K562 (cell line): ENCODE measurements at regions not wholly inside any gene's neighbourhood (a gene's known extent, or its start where the extent isn't known, plus 50 kb on each side); places are given as distances from the start of the nearest gene placed in this dataset.

Source experiments
- ATAC-seq: fragments of 200-7000 bp; cut with Tn5 transposase; 3 replicates; pipeline ENCODE4 v1.9.1; 2020; ENCODE audit warnings: moderate library complexity
- BruUV-seq: library from RNA; stranded (reverse); fragments of 400-500 nt; replicated peaks from 2 replicates; lab custom pipeline; 2021; lab: Mats Ljungman, UMichigan
- CTCF ChIA-PET: fragments of 300-600 bp; formaldehyde crosslinking; extraction: SDS; loops from one replicate; lab custom pipeline; 2021; ENCODE audit warnings: low intra/inter-chr PET ratio; lab: Yijun Ruan, JAX
- POLR2A ChIA-PET: fragments of 300-600, 350-650 bp; sonication (Branson Sonifier 250); formaldehyde crosslinking; extraction: SDS; loops from one replicate; lab custom pipeline; 2021; ENCODE audit warnings: antibody characterized with exemption, inconsistent platforms; lab: Yijun Ruan, JAX
- DNase-seq, 4 experiments: peaks; one replicate each; pipeline versions ENCODE4 v3.0.0 to v3.0.0-alpha.2; 2011 to 2018; ENCODE audit warnings: low spot score in 3 of 4, mixed read lengths in 3 of 4; ENCODE audit errors: extremely low read depth in 1 of 4
- FAIRE-seq: peaks from 2 replicates; lab custom pipeline; 2011; peaks lifted over from hg19 to GRCh38; lab: Jason Lieb, UNC
- H2AFZ ChIP-seq: 2 replicates; pipeline ENCODE4 v1.6.0; 2011; ENCODE audit warnings: low read depth, low read length, control low read depth, inconsistent platforms
- H3K27ac ChIP-seq: fragments of 200-600 bp; 3 replicates; pipeline ENCODE4 v1.8.0; 2011; ENCODE audit warnings: low read depth, mild to moderate bottlenecking, control low read depth, inconsistent platforms, low read length, moderate library complexity, mixed read lengths; ENCODE audit errors: extremely low read depth
- H3K27me3 ChIP-seq, 2 experiments: fragments of 300-600 bp in 1 of 2; 2 replicates in 1 of 2; 3 replicates in 1 of 2; pipeline versions ENCODE4 v1.6.0 to v1.8.0; 2011; ENCODE audit warnings: inconsistent platforms in 2 of 2, low read length in 2 of 2, mild to moderate bottlenecking in 1 of 2, mixed read lengths in 1 of 2, moderate library complexity in 1 of 2; ENCODE audit not compliant: control insufficient read depth in 2 of 2, insufficient read depth in 2 of 2
- H3K36me3 ChIP-seq: fragments of 300-600 bp; 3 replicates; pipeline ENCODE4 v1.8.0; 2011; ENCODE audit warnings: mild to moderate bottlenecking, low read length, inconsistent platforms; ENCODE audit not compliant: control insufficient read depth, insufficient read depth
- H3K4me1 ChIP-seq, 2 experiments: fragments of 200-600 bp in 1 of 2; replicated peaks in 1 of 2; 2 replicates in 1 of 2; 3 replicates in 1 of 2; pipeline versions ENCODE4 v1.5.1 to v1.8.0; 2011; ENCODE audit warnings: inconsistent platforms in 2 of 2, low read length in 2 of 2, mild to moderate bottlenecking in 1 of 2, mixed read lengths in 1 of 2, moderate library complexity in 1 of 2; ENCODE audit not compliant: control insufficient read depth in 2 of 2, insufficient read depth in 2 of 2
- H3K4me2 ChIP-seq: 2 replicates; pipeline ENCODE4 v1.6.1; 2011; ENCODE audit warnings: low read length, control low read depth, inconsistent platforms, mixed read lengths; ENCODE audit not compliant: insufficient read depth
- H3K4me3 ChIP-seq: fragments of 200-600 bp; sonication (generic), shearing (Covaris generic); 2 replicates; pipeline ENCODE4 v1.5.1; 2016; ENCODE audit warnings: control low read depth, inconsistent platforms
- H3K79me2 ChIP-seq: fragments of 200-600 bp; 3 replicates; pipeline ENCODE4 v1.8.0; 2011; ENCODE audit warnings: low read length, inconsistent platforms; ENCODE audit not compliant: control insufficient read depth, insufficient read depth
- H3K9ac ChIP-seq, 2 experiments: 2 replicates each; pipeline versions ENCODE4 v1.6.0 to v1.6.1; 2011; ENCODE audit warnings: low read depth in 2 of 2, low read length in 2 of 2, control low read depth in 1 of 2, inconsistent platforms in 1 of 2, mild to moderate bottlenecking in 1 of 2, mixed read lengths in 1 of 2; ENCODE audit not compliant: insufficient read depth in 1 of 2
- H3K9me1 ChIP-seq: one replicate; pipeline ENCODE4 v1.6.0; 2011; ENCODE audit warnings: inconsistent platforms, mild to moderate bottlenecking, low read length, moderate library complexity; ENCODE audit not compliant: control insufficient read depth, insufficient read depth
- H3K9me3 ChIP-seq: replicated peaks from 2 replicates; pipeline ENCODE4 v1.5.1; 2011; ENCODE audit warnings: low read depth, low read length, inconsistent platforms; ENCODE audit not compliant: control insufficient read depth, insufficient read depth
- H4K20me1 ChIP-seq: replicated peaks from 2 replicates; pipeline ENCODE4 v1.6.1; 2011; ENCODE audit warnings: low read length, inconsistent platforms, mixed read lengths; ENCODE audit not compliant: control insufficient read depth, insufficient read depth
- ARNT ChIP-seq, 2 experiments: fragments of 450-650 bp; IDR thresholded peaks; 2 replicates each; pipeline ENCODE4 v1.6.1; 2016; ENCODE audit warnings: mild to moderate bottlenecking in 1 of 2
- CUX1 ChIP-seq: fragments of 200-800 bp; sonication (Bioruptor generic); IDR thresholded peaks from 2 replicates; pipeline ENCODE4 v1.6.1; 2016; ENCODE audit warnings: missing genetic modification characterization, missing compliant biosample characterization
- DMBX1 ChIP-seq: fragments of 250-450 bp; sonication (Bioruptor Pico); IDR thresholded peaks from 2 replicates; pipeline ENCODE4 v1.8.0; 2022; ENCODE audit warnings: inconsistent platforms, mild to moderate bottlenecking, moderate library complexity, borderline replicate concordance
- MCM5 ChIP-seq: fragments of 450-650 bp; IDR thresholded peaks from 2 replicates; pipeline ENCODE4 v1.6.1; 2016; ENCODE audit warnings: low read depth
- MEF2D ChIP-seq: conservative IDR thresholded peaks from 2 replicates; pipeline ENCODE4 v1.6.1; 2016; ENCODE audit warnings: low read depth, missing genetic modification characterization, missing compliant biosample characterization
- SAFB2 ChIP-seq: fragments of 200-400 bp; formaldehyde crosslinking; IDR thresholded peaks from 2 replicates; pipeline ENCODE4 v1.6.1; 2018; ENCODE audit warnings: borderline replicate concordance, low read length, low read depth, moderate library complexity; ENCODE audit not compliant: severe bottlenecking
- THAP7 ChIP-seq: fragments of 250-450 bp; sonication (Bioruptor Pico); IDR thresholded peaks from 2 replicates; pipeline ENCODE4 v1.5.0; 2021
- THRAP3 ChIP-seq: fragments of 450-650 bp; IDR thresholded peaks from 2 replicates; pipeline ENCODE4 v1.6.1; 2016; ENCODE audit warnings: mild to moderate bottlenecking, inconsistent platforms, borderline replicate concordance
- YBX1 ChIP-seq: fragments of 450-650 bp; IDR thresholded peaks from 2 replicates; pipeline ENCODE4 v1.7.1; 2016; ENCODE audit warnings: mild to moderate bottlenecking
- ZFP30 ChIP-seq: fragments of 250-450 bp; sonication (Bioruptor Pico); IDR thresholded peaks from 2 replicates; pipeline ENCODE4 v1.8.0; 2022; ENCODE audit warnings: moderate library complexity, mild to moderate bottlenecking, inconsistent platforms, borderline replicate concordance
- ZNF133 ChIP-seq: fragments of 250-450 bp; sonication (Bioruptor Pico); IDR thresholded peaks from 2 replicates; pipeline ENCODE4 v1.4.0; 2020; ENCODE audit warnings: mild to moderate bottlenecking
- ZNF444 ChIP-seq: fragments of 250-450 bp; sonication (Bioruptor Pico); IDR thresholded peaks from 2 replicates; pipeline ENCODE4 v1.4.0; 2020; ENCODE audit warnings: mild to moderate bottlenecking, moderate library complexity
- in situ Hi-C: fragments of 300-500 bp; cut with MboI; formaldehyde crosslinking; loops from 4 replicates; pipeline ENCODE4 v1.15.0; 2018; ENCODE audit warnings: inconsistent platforms, mixed read lengths
- intact Hi-C: fragments of 100-400 bp; cut with micrococcal nuclease; formaldehyde crosslinking; loops from 2 replicates; pipeline ENCODE4 v1.14.2; 2022

DNA sequence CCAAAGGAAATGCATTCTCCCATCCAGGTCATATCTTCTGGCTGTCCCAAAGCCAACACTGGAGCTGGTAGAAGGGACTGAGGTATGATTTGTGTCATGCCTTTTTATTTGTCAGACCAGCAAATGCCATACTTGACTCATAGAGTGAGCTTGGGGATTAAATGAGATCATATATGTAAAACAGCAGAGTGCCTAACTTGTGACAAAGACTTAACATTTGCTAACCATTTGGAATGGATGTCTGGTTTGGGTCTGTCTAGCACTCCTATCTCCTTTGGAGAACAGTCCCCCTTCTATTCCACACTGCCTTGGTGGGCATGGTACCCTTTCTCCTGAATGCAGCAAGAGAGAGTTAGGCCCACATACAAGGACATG, 128.5 kb upstream of the LGALSL start:
- intact Hi-C loops, result no loop called here
- TF ChIP-seq THAP7, result no peak
- no peak for TF ChIP-seq ZNF133 (CRISPR knock-in tag)
- TF ChIP-seq CUX1 (CRISPR knock-in tag), result no peak
- TF ChIP-seq MEF2D (tag), result no peak
- no peak for TF ChIP-seq ARNT (IDR thresholded peaks at IDR 0.05)
- TF ChIP-seq YBX1, result no peak
- TF ChIP-seq THRAP3, result no peak
- TF ChIP-seq ZNF444 (CRISPR knock-in tag), result no peak
- no peak for TF ChIP-seq MCM5
- no peak for TF ChIP-seq ZFP30 (CRISPR knock-in tag)
- no peak for TF ChIP-seq SAFB2
- TF ChIP-seq DMBX1, result no peak
- DNase-seq (no peak), ATAC-seq (no peak), FAIRE-seq (no peak)
- Histone ChIP-seq H3K79me2 (no peaks in the 10 kb centered on the region), H3K4me2 (no peak overlapping the region), H3K27me3 (peaks cover 32 to 66% of the 10 kb centered on the region in 2 experiments), H3K4me1 (no peaks in the 10 kb centered on the region), H3K27ac (no peak overlapping the region), H3K9me1 (no peaks in the 10 kb centered on the region), H3K9ac (no peak overlapping the region), H2AFZ (no peak overlapping the region), H3K4me3 (no peak overlapping the region), H4K20me1 (peaks cover 5% of the 10 kb centered on the region; the same call in 1 of the 2 replicates), H3K9me3 (no peaks in the 10 kb centered on the region), H3K36me3 (no peaks in the 10 kb centered on the region)
- ChIA-PET CTCF (no interaction called here), POLR2A (interaction anchor here (0.6 to 1.0 kb wide), 2 partner anchors 13 to 17 kb away, joined by 3 to 4 read pairs; no protein-coding TSS in a partner anchor)
- in situ Hi-C loops, result loop anchor here (10.0 kb wide), 2 partner anchors 271 to 549 kb away; no protein-coding TSS in a partner anchor
- BruUV-seq, result no TSS peak
